GM12891 (cell line): ENCODE measurements at regions not wholly inside any gene's neighbourhood (a gene's known extent, or its start where the extent isn't known, plus 50 kb on each side); places are given as distances from the start of the nearest gene placed in this dataset.
"Not testable (repeated sequence)": the region's sequence is repeated elsewhere in the genome, so short reads cannot be mapped to it uniquely, and the experiment has no call there.

Experiments
- DNase-seq: peaks from one replicate; pipeline ENCODE4 v3.0.0; 2011; ENCODE audit warnings: low spot score; ENCODE audit not compliant: insufficient read length
- FAIRE-seq: peaks from 2 replicates; lab custom pipeline; 2011; peaks lifted over from hg19 to GRCh38; lab: Jason Lieb, UNC
- PAX5 ChIP-seq: IDR thresholded peaks from 2 replicates; pipeline ENCODE4 v1.6.1; 2011; ENCODE audit warnings: low read length, moderate library complexity, mild to moderate bottlenecking; ENCODE audit not compliant: insufficient read depth, severe bottlenecking
- POLR2A ChIP-seq: IDR thresholded peaks from 2 replicates; pipeline ENCODE4 v1.6.1; 2011; ENCODE audit warnings: low read depth, low read length, control low read depth
- POLR2AphosphoS5 ChIP-seq: IDR thresholded peaks from 2 replicates; pipeline ENCODE4 v1.6.1; 2011; ENCODE audit warnings: low read depth, low read length, control low read depth
- POU2F2 ChIP-seq: IDR thresholded peaks from 2 replicates; pipeline ENCODE4 v1.6.1; 2011; ENCODE audit warnings: low read depth, mild to moderate bottlenecking, control low read depth, low read length, moderate library complexity
- SPI1 ChIP-seq: IDR thresholded peaks from 2 replicates; pipeline ENCODE4 v1.6.1; 2011; ENCODE audit warnings: low read depth, low read length, control low read depth
- TAF1 ChIP-seq: IDR thresholded peaks from 2 replicates; pipeline ENCODE4 v1.6.1; 2011; ENCODE audit warnings: low read depth, low read length, control low read depth

DNA sequence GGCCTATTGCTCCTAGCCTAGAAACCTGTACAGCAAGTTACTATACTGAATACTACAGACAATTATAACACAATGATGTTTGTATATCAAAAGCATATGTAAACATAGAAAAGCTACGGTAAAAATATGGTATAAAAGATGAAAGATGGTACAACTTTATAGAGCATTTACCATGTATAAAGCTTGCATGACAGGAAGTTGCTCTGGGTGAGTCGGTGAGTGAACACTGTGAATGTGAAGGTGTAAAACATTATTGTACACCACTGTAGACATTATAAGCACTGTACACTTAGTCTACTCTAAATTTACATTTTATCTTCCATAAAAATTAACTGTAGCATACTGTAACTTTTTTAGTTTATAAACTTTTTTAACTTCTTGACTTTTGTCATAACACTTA is 674.3 kb upstream of the ZWINT start:
- DNase-seq (no peak), FAIRE-seq (no peak)
- TF ChIP-seq POU2F2 = no peak
- TF ChIP-seq PAX5 = no peak
- no peak for TF ChIP-seq POLR2AphosphoS5
- no peak for TF ChIP-seq TAF1
- TF ChIP-seq POLR2A = no peak
- no peak for TF ChIP-seq SPI1

DNA sequence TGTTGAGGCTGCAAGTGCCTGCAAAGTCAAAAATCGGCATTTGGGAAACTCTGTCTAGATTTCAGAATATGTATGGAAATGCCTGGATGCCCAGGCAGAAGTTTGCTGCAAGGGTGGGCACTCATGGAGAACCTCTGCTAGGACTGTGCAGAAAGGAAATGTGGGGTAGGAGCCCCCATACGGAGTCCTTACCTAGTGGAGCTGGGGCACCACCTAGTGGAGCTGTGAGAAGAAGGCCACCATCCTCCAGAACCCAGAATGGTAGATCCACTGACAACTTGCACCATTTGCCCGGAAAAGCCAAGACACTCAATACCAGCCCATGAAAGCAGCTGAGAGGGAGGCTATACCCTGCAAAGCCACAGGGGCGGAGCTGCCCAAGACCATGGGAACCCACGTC is 671.2 kb upstream of the ZWINT start:
- not testable (repeated sequence) for FAIRE-seq, DNase-seq

DNA sequence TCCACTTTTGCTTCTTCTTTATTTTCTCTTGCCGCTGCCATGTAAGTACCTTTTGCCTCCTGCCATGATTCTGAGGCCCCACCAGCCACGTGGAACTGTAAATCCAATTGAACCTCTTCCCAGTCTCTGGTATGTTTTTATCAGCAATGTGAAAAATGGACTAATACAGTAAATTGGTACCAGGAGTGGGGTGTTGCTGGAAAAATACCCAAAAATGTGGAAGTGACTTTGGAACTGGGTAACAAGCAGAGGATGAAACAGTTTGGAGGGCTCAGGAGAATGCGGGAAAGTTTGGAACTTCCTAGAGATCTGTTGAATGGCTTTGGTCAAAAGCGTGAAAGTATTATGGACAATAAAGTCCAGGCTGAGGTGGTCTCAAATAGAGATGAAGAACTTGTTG is 670.3 kb upstream of the ZWINT start:
- no peak for TF ChIP-seq SPI1
- no peak for FAIRE-seq
- DNase-seq = no peak

DNA sequence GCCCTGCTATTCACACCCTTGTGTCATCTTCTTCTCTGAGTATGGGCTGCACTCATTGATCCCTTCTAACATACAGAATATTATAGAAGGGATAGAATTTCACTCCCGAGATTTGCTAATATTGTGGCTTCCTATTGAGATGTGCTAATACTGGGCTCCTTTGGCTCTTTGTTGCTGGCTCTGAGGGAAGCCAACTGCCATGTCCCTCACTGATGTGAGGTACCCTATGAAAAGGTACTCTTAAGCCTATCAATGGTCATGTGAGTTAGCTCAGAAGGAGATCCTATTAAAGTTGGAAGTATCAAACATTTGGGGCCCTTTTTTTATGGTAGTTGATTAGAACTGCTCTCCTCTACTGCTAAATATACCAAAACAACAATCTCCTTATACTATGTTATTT is 665.2 kb upstream of the ZWINT start:
- TF ChIP-seq PAX5 (no peak), POLR2A (no peak), TAF1 (no peak), SPI1 (no peak), POU2F2 (no peak), POLR2AphosphoS5 (no peak)
- FAIRE-seq (no peak), DNase-seq (no peak)

DNA sequence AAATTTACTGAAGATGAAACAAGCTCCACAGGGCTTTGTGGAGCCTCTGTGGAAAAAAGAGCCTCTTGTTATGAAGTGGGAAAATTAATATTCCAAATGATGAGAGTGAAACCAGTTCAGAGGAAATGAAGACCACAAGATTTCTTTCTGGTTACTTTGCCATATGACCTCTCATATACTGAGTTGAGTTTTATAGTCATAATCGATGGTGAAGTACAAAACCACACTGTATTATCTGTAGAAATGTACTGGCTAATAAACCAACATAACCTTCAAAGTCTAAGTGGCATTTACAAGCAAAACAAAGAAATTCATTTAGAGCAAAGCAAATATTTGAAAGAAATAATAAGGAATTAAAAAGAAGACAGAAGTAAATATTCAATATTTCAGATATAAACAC is 662.6 kb upstream of the ZWINT start:
- DNase-seq = no peak
- TF ChIP-seq PAX5 (no peak), SPI1 (no peak), POLR2AphosphoS5 (no peak), TAF1 (no peak), POLR2A (no peak), POU2F2 (no peak)
- FAIRE-seq = no peak

DNA sequence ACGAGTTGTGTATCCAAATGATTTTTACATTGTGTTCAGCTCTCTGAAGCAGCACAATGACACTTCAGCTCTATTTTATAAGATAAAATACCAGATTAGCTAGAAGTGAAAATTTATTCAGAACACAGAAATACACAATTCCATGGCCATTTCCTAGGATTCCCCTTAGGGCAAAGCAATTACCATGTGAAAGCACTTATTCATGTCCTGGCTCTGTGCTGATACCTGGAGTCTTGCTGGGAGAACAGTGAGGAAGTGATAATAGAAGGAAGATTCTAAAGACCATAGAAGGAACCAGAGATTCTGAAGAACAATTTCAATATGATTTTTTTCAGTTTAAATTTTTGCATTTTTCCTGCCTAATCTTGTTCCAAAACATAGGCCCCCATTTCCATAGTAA is 657.4 kb upstream of the ZWINT start:
- no peak for FAIRE-seq
- DNase-seq = no peak
- TF ChIP-seq POLR2AphosphoS5 (no peak), POLR2A (no peak), TAF1 (no peak), POU2F2 (no peak), SPI1 (no peak), PAX5 (no peak)

DNA sequence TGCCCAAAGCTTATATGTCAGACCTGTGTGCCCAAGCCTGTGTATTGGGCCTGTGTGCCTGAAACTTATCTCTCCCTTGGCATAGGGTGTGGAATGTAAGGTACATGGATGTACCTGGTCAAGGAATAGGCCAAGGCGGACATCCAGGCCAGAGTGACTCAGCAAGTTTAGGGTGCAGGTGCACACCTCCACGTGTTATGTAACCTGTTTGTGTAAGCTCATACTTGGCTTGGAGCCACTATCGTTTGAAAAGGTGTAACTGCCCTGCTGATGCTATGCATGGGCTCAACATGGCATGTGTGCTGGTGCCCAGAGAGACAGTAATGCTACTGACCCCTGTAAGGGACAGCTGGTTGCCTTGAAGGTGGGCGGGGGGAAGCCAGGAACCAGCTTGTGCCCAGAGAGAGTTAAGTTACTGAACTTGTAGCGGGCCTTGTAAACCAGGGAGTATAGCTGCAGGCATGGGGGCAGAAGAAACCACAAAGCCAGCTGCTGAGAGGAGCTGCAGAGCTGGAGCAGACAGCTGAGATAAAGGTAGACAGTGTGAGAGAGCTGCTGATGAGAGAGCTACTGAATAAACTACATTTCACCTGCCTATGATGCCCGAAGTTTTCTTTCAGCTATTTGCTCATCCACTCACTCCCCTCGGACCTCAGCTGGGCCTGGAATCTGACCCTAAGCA is 656.4 kb upstream of the ZWINT start:
- DNase-seq (no peak), FAIRE-seq (no peak)

DNA sequence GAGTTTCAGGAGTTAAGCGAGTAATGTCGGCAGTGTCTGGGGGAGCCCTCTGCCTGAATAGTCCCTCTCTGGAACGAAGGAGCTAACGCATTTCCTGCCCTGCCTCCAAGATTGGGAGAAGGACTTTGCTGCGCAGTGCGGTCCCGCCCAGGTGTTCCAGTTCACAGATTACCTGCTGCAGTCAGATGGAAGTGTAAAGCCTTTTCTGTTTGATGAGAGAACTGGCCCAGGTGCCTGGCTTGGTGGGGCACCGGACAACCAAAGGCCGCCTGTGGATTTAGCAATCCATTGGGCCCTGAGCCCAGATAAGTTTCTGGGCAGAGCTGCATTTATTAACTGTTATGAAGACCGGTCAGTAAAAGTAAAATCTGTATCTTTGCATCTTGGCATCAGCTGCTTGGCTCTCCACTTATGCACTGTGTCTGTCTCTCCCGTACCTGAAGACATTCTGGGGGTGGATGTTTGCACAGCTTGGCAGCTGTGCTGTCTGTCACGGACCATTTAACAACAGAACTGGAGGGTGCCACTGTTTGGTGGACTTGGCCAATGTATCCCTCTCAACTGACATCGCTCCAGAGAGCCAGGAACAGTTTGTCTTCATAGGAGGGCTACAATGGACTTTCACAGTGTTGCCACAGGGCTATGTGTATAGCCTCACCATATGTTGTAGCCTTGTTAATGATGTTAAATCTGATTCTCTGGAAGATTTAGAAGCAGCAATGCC is 654.7 kb upstream of the ZWINT start:
- TF ChIP-seq POLR2A (no peak), TAF1 (no peak), PAX5 (no peak), SPI1 (no peak), POU2F2 (no peak)
- DNase-seq = no peak
- FAIRE-seq = no peak

More for the DNA sequence above, 656.4 kb upstream of the ZWINT start:
- TF ChIP-seq TAF1 (no peak), POLR2A (no peak), SPI1 (no peak)

DNA sequence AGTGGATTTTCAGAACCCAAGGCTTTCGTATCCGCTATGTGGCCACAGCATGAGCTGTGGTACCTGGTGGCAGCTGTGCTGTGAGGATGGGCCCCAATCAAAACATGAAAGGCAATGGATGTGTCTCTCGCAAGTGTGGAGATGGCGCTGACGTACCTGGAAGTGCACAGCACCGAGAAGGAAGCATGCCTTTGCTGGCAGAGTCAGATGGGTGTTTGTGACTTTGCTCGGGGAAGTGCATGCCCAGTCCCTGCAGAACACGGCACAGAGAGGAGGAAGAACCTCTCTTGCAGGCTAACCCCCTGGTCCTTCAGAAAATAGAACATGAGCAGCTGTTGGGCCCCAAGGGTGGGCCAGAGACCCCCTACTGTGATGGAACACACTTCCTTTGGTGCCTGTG is 654.1 kb upstream of the ZWINT start:
- DNase-seq = no peak
- TF ChIP-seq TAF1 = no peak
- no peak for FAIRE-seq

DNA sequence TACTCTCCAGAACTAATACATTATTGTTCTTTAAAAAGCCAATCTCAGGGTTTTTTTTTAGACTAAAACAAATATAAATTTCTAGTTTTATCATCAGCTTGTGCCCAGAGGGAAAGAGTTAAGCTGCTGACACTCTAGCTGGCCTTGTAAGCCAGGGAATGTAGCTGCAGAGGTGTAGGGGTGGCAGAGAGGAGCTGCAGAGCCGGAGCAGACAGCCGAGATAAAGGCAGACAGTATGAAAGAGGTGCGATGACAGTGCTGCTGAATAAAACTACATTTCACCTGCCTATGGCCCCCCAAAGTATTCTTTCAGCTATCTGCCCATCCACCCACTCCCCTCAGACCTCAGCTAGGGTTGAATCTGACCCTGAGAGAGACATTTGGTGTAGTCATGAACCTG is 653.7 kb upstream of the ZWINT start:
- DNase-seq (no peak), FAIRE-seq (no peak)
- TF ChIP-seq POU2F2 (no peak), TAF1 (no peak), PAX5 (no peak), POLR2A (no peak), POLR2AphosphoS5 (no peak), SPI1 (no peak)
